HCT116 (cell line): ENCODE measurements at regions not wholly inside any gene's neighbourhood (a gene's known extent, or its start where the extent isn't known, plus 50 kb on each side); places are given as distances from the start of the nearest gene placed in this dataset.

ENCODE experiments used
- ATAC-seq: fragments of 200-7000 bp; cut with Tn5 transposase; 2 replicates; pipeline ENCODE4 v1.9.1; 2020; ENCODE audit warnings: mild to moderate bottlenecking, moderate library complexity
- BruUV-seq: library from RNA; stranded (reverse); fragments of 400-500 nt; replicated peaks from 2 replicates; lab custom pipeline; 2021; lab: Mats Ljungman, UMichigan
- CTCF ChIA-PET: fragments of 300-600 bp; sonication (Branson Sonifier 250); formaldehyde crosslinking; loops from one replicate; lab custom pipeline; 2021; ENCODE audit warnings: antibody characterized with exemption; lab: Charles Lee
- POLR2A ChIA-PET: fragments of 300-600, 350-600 bp; sonication (Branson Sonifier 250); formaldehyde crosslinking; loops from one replicate; lab custom pipeline; 2021; ENCODE audit warnings: antibody characterized with exemption; lab: Charles Lee
- RAD21 ChIA-PET, 2 experiments: fragments of 300-600 bp; sonication (Branson Sonifier 250); formaldehyde crosslinking; loops; one replicate each; lab custom pipeline; 2023; ENCODE audit warnings: low total read pairs in 2 of 2; ENCODE audit not compliant: uncharacterized antibody in 2 of 2, unreplicated experiment in 2 of 2, low non-redundant PET in 1 of 2; lab: Charles Lee
- DNase-seq: peaks from one replicate; pipeline ENCODE4 v3.0.0-alpha.2; 2010; ENCODE audit warnings: low read depth, low spot score
- H2AFZ ChIP-seq: fragments of 200-600 bp; shearing (Covaris generic), sonication (generic); 2 replicates; pipeline ENCODE4 v1.6.1; 2017; ENCODE audit warnings: low read depth, mixed run types, mixed read lengths, antibody characterized with exemption, low read length; ENCODE audit not compliant: poor library complexity, severe bottlenecking
- H3K27ac ChIP-seq: 2 replicates; pipeline ENCODE4 v1.5.1; 2012; ENCODE audit warnings: low read depth, low read length
- H3K27me3 ChIP-seq: fragments of 200-600 bp; sonication (generic); 2 replicates; pipeline ENCODE4 v1.6.1; 2016; ENCODE audit warnings: mixed run types, low read length, mixed read lengths; ENCODE audit not compliant: insufficient read depth
- H3K36me3 ChIP-seq, 2 experiments: fragments of 200-500 bp in 1 of 2; fragments of 200-600 bp in 1 of 2; sonication (Bioruptor generic) in 1 of 2; sonication (generic) in 1 of 2; 2 replicates each; pipeline versions ENCODE4 v1.5.1 to v1.6.1; 2014 to 2016; ENCODE audit warnings: low read length in 2 of 2, inconsistent platforms in 1 of 2, mixed read lengths in 1 of 2, mixed run types in 1 of 2; ENCODE audit not compliant: insufficient read depth in 2 of 2, control insufficient read depth in 1 of 2
- H3K4me1 ChIP-seq, 2 experiments: fragments of 200-600 bp in 1 of 2; sonication (generic) in 1 of 2; 2 replicates each; pipeline versions ENCODE4 v1.5.1 to v1.6.1; 2012 to 2017; ENCODE audit warnings: low read length in 2 of 2, inconsistent platforms in 1 of 2, mild to moderate bottlenecking in 1 of 2, mixed read lengths in 1 of 2, mixed run types in 1 of 2, moderate library complexity in 1 of 2; ENCODE audit not compliant: insufficient read depth in 2 of 2, control insufficient read depth in 1 of 2
- H3K4me2 ChIP-seq: fragments of 200-600 bp; sonication (generic); 2 replicates; pipeline ENCODE4 v1.6.1; 2017; ENCODE audit warnings: mixed run types, low read length, mixed read lengths
- H3K4me3 ChIP-seq, 2 experiments: fragments of 200-600 bp in 1 of 2; sonication (generic) in 1 of 2; replicated peaks in 1 of 2; 2 replicates each; pipeline ENCODE4 v1.5.1; 2011 to 2016; ENCODE audit warnings: low read length in 2 of 2, control low read depth in 1 of 2, low read depth in 1 of 2, mild to moderate bottlenecking in 1 of 2, mixed read lengths in 1 of 2, mixed run types in 1 of 2
- H3K79me2 ChIP-seq: fragments of 200-600 bp; sonication (generic); 2 replicates; pipeline ENCODE4 v1.6.1; 2017; ENCODE audit warnings: mild to moderate bottlenecking, mixed run types, low read length, moderate library complexity, mixed read lengths; ENCODE audit not compliant: insufficient read depth
- H3K9ac ChIP-seq: fragments of 200-600 bp; sonication (generic); 2 replicates; pipeline ENCODE4 v1.6.1; 2016; ENCODE audit warnings: low read length, mixed read lengths
- H3K9me2 ChIP-seq: fragments of 200-600 bp; sonication (generic), shearing (Covaris generic); 2 replicates; pipeline ENCODE4 v1.6.1; 2017; ENCODE audit warnings: mixed run types, mild to moderate bottlenecking, moderate library complexity; ENCODE audit not compliant: insufficient read depth
- H3K9me3 ChIP-seq, 2 experiments: fragments of 200-500 bp in 1 of 2; fragments of 200-600 bp in 1 of 2; sonication (Bioruptor generic) in 1 of 2; sonication (generic) in 1 of 2; 2 replicates each; pipeline ENCODE4 v1.6.1; 2014 to 2017; ENCODE audit warnings: low read length in 2 of 2, mixed read lengths in 2 of 2, inconsistent platforms in 1 of 2, low read depth in 1 of 2, mild to moderate bottlenecking in 1 of 2, mixed run types in 1 of 2, moderate library complexity in 1 of 2; ENCODE audit not compliant: control insufficient read depth in 1 of 2, insufficient read depth in 1 of 2
- H4K20me1 ChIP-seq: fragments of 200-600 bp; sonication (generic), shearing (Covaris generic); 2 replicates; pipeline ENCODE4 v1.6.1; 2017; ENCODE audit warnings: mixed run types, mild to moderate bottlenecking, moderate library complexity; ENCODE audit not compliant: insufficient read depth
- CBX3 ChIP-seq: IDR thresholded peaks from 2 replicates; pipeline ENCODE4 v1.6.1; 2012; ENCODE audit warnings: low read depth
- CEBPB ChIP-seq: IDR thresholded peaks from 2 replicates; pipeline ENCODE4 v1.6.1; 2012; ENCODE audit warnings: low read depth
- EGR1 ChIP-seq: IDR thresholded peaks from 2 replicates; pipeline ENCODE4 v1.6.1; 2012; ENCODE audit warnings: low read depth
- ELF1 ChIP-seq: IDR thresholded peaks from 2 replicates; pipeline ENCODE4 v1.6.1; 2012; ENCODE audit warnings: low read depth, borderline replicate concordance
- EZH2 ChIP-seq: fragments of 200-600 bp; sonication (generic); IDR thresholded peaks from 2 replicates; pipeline ENCODE4 v1.6.1; 2017; ENCODE audit warnings: antibody characterized with exemption, mixed run types
- EZH2phosphoT487 ChIP-seq: fragments of 200-600 bp; IDR thresholded peaks from 2 replicates; pipeline ENCODE4 v1.6.1; 2018; ENCODE audit warnings: antibody characterized with exemption, borderline replicate concordance
- FOSL1 ChIP-seq: IDR thresholded peaks from 2 replicates; pipeline ENCODE4 v1.6.1; 2012; ENCODE audit warnings: low read depth
- JUND ChIP-seq: IDR thresholded peaks from 2 replicates; pipeline ENCODE4 v1.6.1; 2012
- MAX ChIP-seq: IDR thresholded peaks from 2 replicates; pipeline ENCODE4 v1.6.1; 2012
- POLR2A ChIP-seq: IDR thresholded peaks from 2 replicates; pipeline ENCODE4 v1.7.0; 2011; ENCODE audit warnings: borderline replicate concordance; ENCODE audit not compliant: insufficient read depth, insufficient read length; ENCODE audit errors: extremely low read depth
- POLR2AphosphoS5 ChIP-seq: IDR thresholded peaks from 2 replicates; pipeline ENCODE4 v1.6.1; 2011; ENCODE audit warnings: mild to moderate bottlenecking, low read depth, low read length, moderate library complexity
- RAD21 ChIP-seq: IDR thresholded peaks from 2 replicates; pipeline ENCODE4 v1.6.1; 2012; ENCODE audit warnings: low read depth, mild to moderate bottlenecking
- REST ChIP-seq: IDR thresholded peaks from 2 replicates; pipeline ENCODE4 v1.6.1; 2012; ENCODE audit warnings: low read depth
- SIN3A ChIP-seq: IDR thresholded peaks from 2 replicates; pipeline ENCODE4 v1.6.1; 2012; ENCODE audit warnings: low read depth
- SP1 ChIP-seq: IDR thresholded peaks from 2 replicates; pipeline ENCODE4 v1.6.1; 2012; ENCODE audit warnings: low read depth
- SRF ChIP-seq: IDR thresholded peaks from 2 replicates; pipeline ENCODE4 v1.6.1; 2012; ENCODE audit warnings: low read depth
- YY1 ChIP-seq: IDR thresholded peaks from 2 replicates; pipeline ENCODE4 v1.6.1; 2011; ENCODE audit warnings: low read length, low read depth, moderate library complexity, mild to moderate bottlenecking; ENCODE audit not compliant: insufficient replicate concordance; ENCODE audit errors: extremely low read depth
- ZBTB33 ChIP-seq: IDR thresholded peaks from 2 replicates; pipeline ENCODE4 v1.6.1; 2011; ENCODE audit warnings: mild to moderate bottlenecking, low read length, moderate library complexity; ENCODE audit not compliant: insufficient replicate concordance; ENCODE audit errors: extremely low read depth
- ZNF274 ChIP-seq: fragments of 200-500 bp; sonication (Bioruptor generic); IDR thresholded peaks from 2 replicates; pipeline ENCODE4 v1.6.1; 2014; ENCODE audit warnings: mild to moderate bottlenecking, low read depth, low read length, inconsistent platforms
- intact Hi-C: fragments of 100-400 bp; cut with micrococcal nuclease; formaldehyde crosslinking; loops from 2 replicates; pipeline ENCODE4 v1.10.0; 2022

- POLR2A ChIA-PET, result no interaction called here
- Histone ChIP-seq H4K20me1 (no peaks in the 10 kb centered on the region), H2AFZ (no peak overlapping the region), H3K36me3 (no peaks in the 10 kb centered on the region), H3K9me2 (no peaks in the 10 kb centered on the region), H3K79me2 (no peaks in the 10 kb centered on the region), H3K4me3 (no peak overlapping the region), H3K9me3 (no peaks in the 10 kb centered on the region), H3K27ac (no peak overlapping the region), H3K4me1 (no peaks in the 10 kb centered on the region), H3K27me3 (no peaks in the 10 kb centered on the region), H3K9ac (no peak overlapping the region), H3K4me2 (no peak overlapping the region)
- intact Hi-C loops, result no loop called here
- ATAC-seq (no peak), DNase-seq (no peak)
- RAD21 ChIA-PET, result no interaction called here
- no TSS peak for BruUV-seq
- TF ChIP-seq POLR2AphosphoS5 (no peak), EZH2 (no peak), POLR2A (no peak), CEBPB (no peak), SP1 (no peak), CBX3 (no peak), EZH2phosphoT487 (no peak), RAD21 (no peak), JUND (no peak), REST (no peak), SIN3A (no peak), YY1 (no peak), SRF (no peak), FOSL1 (no peak), ZNF274 (no peak), ZBTB33 (no peak), MAX (no peak), ELF1 (no peak), EGR1 (no peak)
- CTCF ChIA-PET, result no interaction called here
Observed at GRCh38 chr4:114519368-114519767, 79.2 kb upstream of the UGT8 start.
